ENCODE measurements at regions not wholly inside any gene's neighbourhood (a gene's known extent, or its start where the extent isn't known, plus 50 kb on each side); places are given as distances from the start of the nearest gene placed in this dataset.

DNA sequence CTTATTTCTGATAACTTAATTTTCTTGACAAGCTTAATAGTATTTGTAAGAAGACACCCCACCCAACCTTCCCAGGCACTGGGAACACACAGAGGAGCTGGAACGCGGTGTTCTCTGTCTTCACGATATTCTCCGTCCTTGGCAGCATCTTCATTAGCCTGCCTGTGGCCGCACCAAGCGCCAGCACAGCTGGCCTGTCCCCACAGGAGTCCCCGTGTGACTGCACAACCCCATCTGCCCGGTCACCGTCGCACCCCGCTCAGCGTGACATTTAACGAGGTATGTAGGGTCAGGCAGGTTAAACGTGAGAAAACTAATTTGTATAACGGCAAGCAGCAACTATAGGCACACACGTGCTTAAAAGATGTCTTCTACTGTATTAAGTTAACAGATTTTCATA is 293.3 kb downstream of the BRD1 start:
- Histone ChIP-seq H3K9me3 (ENCODE audit: control insufficient read depth in 1 of 2, insufficient read depth in 1 of 2, low read depth in 1 of 2, low read length in 2 of 2) (no peaks in the 10 kb centered on the region), H3K36me3 (ENCODE audit: control insufficient read depth in 1 of 2, insufficient read depth in 2 of 2, low read length in 2 of 2) (no peaks in the 10 kb centered on the region), H3K4me1 (ENCODE audit: control insufficient read depth in 1 of 2, insufficient read depth in 2 of 2, low read length in 2 of 2) (no peaks in the 10 kb centered on the region), H3K79me2 (ENCODE audit: insufficient read depth, low read length) (peaks cover 7% of the 10 kb centered on the region; the same call in 1 of the 2 replicates), H2AFZ (ENCODE audit: low read depth, low read length, poor library complexity, severe bottlenecking) (no peak overlapping the region), H4K20me1 (ENCODE audit: insufficient read depth) (0 out of 2 replicates have a peak, but pooled peaks cover 5% of the 10 kb centered on the region), H3K4me2 (ENCODE audit: low read length) (no peak overlapping the region), H3K4me3 (replicated peaks in 1 of 2; ENCODE audit: low read depth in 1 of 2, low read length in 2 of 2) (no peak overlapping the region), H3K27me3 (ENCODE audit: insufficient read depth, low read length) (no peaks in the 10 kb centered on the region), H3K27ac (ENCODE audit: low read depth, low read length) (no peak overlapping the region), H3K9me2 (ENCODE audit: insufficient read depth) (no peaks in the 10 kb centered on the region), H3K9ac (ENCODE audit: low read length) (no peak overlapping the region)
- TF ChIP-seq ZNF274 (IDR thresholded peaks at IDR 0.05; ENCODE audit: low read depth, low read length) (no peak), RAD21 (IDR thresholded peaks at IDR 0.05; ENCODE audit: low read depth) (no peak), JUND (IDR thresholded peaks at IDR 0.05) (no peak), YY1 (IDR thresholded peaks at IDR 0.05; ENCODE audit: extremely low read depth, insufficient replicate concordance, low read depth, low read length) (no peak), SP1 (IDR thresholded peaks at IDR 0.05; ENCODE audit: low read depth) (no peak), POLR2A (IDR thresholded peaks at IDR 0.05; ENCODE audit: borderline replicate concordance, extremely low read depth, insufficient read depth, insufficient read length) (no peak), EZH2phosphoT487 (IDR thresholded peaks at IDR 0.05; ENCODE audit: borderline replicate concordance) (no peak), SIN3A (IDR thresholded peaks at IDR 0.05; ENCODE audit: low read depth) (no peak), CBX3 (IDR thresholded peaks at IDR 0.05; ENCODE audit: low read depth) (no peak), POLR2AphosphoS5 (IDR thresholded peaks at IDR 0.05; ENCODE audit: low read depth, low read length) (no peak), SRF (IDR thresholded peaks at IDR 0.05; ENCODE audit: low read depth) (no peak), EZH2 (IDR thresholded peaks at IDR 0.05) (no peak), TCF7L2 (IDR thresholded peaks at IDR 0.05; ENCODE audit: borderline replicate concordance, extremely low read depth, insufficient read depth, insufficient read length) (no peak), FOSL1 (IDR thresholded peaks at IDR 0.05; ENCODE audit: low read depth) (no peak)
- TF ChIP-seq, protein P1, sequence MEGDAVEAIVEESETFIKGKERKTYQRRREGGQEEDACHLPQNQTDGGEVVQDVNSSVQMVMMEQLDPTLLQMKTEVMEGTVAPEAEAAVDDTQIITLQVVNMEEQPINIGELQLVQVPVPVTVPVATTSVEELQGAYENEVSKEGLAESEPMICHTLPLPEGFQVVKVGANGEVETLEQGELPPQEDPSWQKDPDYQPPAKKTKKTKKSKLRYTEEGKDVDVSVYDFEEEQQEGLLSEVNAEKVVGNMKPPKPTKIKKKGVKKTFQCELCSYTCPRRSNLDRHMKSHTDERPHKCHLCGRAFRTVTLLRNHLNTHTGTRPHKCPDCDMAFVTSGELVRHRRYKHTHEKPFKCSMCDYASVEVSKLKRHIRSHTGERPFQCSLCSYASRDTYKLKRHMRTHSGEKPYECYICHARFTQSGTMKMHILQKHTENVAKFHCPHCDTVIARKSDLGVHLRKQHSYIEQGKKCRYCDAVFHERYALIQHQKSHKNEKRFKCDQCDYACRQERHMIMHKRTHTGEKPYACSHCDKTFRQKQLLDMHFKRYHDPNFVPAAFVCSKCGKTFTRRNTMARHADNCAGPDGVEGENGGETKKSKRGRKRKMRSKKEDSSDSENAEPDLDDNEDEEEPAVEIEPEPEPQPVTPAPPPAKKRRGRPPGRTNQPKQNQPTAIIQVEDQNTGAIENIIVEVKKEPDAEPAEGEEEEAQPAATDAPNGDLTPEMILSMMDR (IDR thresholded peaks at IDR 0.05 in 2 of 3, conservative IDR thresholded peaks at IDR 0.05 in 1 of 3; ENCODE audit: borderline replicate concordance in 1 of 3, insufficient read depth in 1 of 3, low read depth in 2 of 3, low read length in 2 of 3), result no peak
- TF ChIP-seq, protein P2, sequence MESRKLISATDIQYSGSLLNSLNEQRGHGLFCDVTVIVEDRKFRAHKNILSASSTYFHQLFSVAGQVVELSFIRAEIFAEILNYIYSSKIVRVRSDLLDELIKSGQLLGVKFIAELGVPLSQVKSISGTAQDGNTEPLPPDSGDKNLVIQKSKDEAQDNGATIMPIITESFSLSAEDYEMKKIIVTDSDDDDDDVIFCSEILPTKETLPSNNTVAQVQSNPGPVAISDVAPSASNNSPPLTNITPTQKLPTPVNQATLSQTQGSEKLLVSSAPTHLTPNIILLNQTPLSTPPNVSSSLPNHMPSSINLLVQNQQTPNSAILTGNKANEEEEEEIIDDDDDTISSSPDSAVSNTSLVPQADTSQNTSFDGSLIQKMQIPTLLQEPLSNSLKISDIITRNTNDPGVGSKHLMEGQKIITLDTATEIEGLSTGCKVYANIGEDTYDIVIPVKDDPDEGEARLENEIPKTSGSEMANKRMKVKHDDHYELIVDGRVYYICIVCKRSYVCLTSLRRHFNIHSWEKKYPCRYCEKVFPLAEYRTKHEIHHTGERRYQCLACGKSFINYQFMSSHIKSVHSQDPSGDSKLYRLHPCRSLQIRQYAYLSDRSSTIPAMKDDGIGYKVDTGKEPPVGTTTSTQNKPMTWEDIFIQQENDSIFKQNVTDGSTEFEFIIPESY (IDR thresholded peaks at IDR 0.05; ENCODE audit: extremely low read depth, insufficient replicate concordance, low read length), result no peak
- DNase-seq (ENCODE audit: low read depth, low spot score) (no peak), ATAC-seq (no peak)
- ChIA-PET RAD21 (ENCODE audit: low non-redundant PET in 1 of 2, low total read pairs in 2 of 2, uncharacterized antibody in 2 of 2, unreplicated experiment in 2 of 2) (no interaction called here), CTCF (no interaction called here), POLR2A (no interaction called here)
- intact Hi-C loops (cut with micrococcal nuclease), result loop anchor here (10.0 kb wide), 1 partner anchor 100 kb away; no protein-coding TSS in a partner anchor
- no TSS peak for BruUV-seq (replicated peaks)
